GM10266 (cell line): ENCODE measurements at regions not wholly inside any gene's neighbourhood (a gene's known extent, or its start where the extent isn't known, plus 50 kb on each side); places are given as distances from the start of the nearest gene placed in this dataset.
"Not testable (repeated sequence)": the region's sequence is repeated elsewhere in the genome, so short reads cannot be mapped to it uniquely, and the experiment has no call there.

Experiments
- DNase-seq: peaks from one replicate; pipeline ENCODE4 v3.0.0; 2012; ENCODE audit errors: extremely low spot score
- TF ChIP-seq, protein P1 (sequence below): IDR thresholded peaks from 2 replicates; pipeline ENCODE4 v1.5.1; 2012; ENCODE audit warnings: mild to moderate bottlenecking, low read depth; ENCODE audit not compliant: control insufficient read depth, insufficient read depth; ENCODE audit errors: missing control alignments

GRCh38 chr11:121967131-121967704 is 148.8 kb downstream of the BLID start:
- TF ChIP-seq, protein P1, sequence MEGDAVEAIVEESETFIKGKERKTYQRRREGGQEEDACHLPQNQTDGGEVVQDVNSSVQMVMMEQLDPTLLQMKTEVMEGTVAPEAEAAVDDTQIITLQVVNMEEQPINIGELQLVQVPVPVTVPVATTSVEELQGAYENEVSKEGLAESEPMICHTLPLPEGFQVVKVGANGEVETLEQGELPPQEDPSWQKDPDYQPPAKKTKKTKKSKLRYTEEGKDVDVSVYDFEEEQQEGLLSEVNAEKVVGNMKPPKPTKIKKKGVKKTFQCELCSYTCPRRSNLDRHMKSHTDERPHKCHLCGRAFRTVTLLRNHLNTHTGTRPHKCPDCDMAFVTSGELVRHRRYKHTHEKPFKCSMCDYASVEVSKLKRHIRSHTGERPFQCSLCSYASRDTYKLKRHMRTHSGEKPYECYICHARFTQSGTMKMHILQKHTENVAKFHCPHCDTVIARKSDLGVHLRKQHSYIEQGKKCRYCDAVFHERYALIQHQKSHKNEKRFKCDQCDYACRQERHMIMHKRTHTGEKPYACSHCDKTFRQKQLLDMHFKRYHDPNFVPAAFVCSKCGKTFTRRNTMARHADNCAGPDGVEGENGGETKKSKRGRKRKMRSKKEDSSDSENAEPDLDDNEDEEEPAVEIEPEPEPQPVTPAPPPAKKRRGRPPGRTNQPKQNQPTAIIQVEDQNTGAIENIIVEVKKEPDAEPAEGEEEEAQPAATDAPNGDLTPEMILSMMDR: no peak
- DNase-seq: no peak

- no peak for DNase-seq
- TF ChIP-seq, protein P1: no peak
Measured at GRCh38 chr11:121965330-121965729, 150.7 kb downstream of the BLID start.

GRCh38 chr11:121964591-121964990 is 151.4 kb downstream of the BLID start:
- no peak for DNase-seq
- TF ChIP-seq, protein P1: no peak

DNA sequence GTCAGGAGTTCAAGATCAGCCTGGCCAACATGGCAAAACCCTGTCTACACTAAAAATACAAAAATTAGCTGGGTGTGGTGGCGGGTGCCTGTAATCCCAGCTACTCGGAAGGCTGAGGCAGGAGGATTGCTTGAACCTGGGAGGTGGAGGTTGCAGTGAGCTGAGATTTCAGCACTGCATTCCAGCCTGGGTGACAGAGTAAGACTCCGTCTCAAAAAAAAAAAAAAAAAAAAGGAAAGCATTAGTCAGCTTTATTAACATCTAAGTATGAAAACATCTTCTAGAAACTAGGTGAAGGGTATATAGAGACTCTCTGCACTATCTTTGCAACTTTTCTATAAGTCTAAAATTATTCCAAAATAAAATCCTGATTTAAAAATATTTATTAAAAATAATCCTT is 152.2 kb downstream of the BLID start:
- DNase-seq: not testable (repeated sequence)

- no peak for DNase-seq
Measured at GRCh38 chr11:121961321-121961801, 154.7 kb downstream of the BLID start.

GRCh38 chr11:121958971-121959325 is 157.1 kb downstream of the BLID start:
- DNase-seq: no peak
- TF ChIP-seq, protein P1: no peak

More at GRCh38 chr11:121961321-121961801, 154.7 kb downstream of the BLID start:
- TF ChIP-seq, protein P1: no peak

DNA sequence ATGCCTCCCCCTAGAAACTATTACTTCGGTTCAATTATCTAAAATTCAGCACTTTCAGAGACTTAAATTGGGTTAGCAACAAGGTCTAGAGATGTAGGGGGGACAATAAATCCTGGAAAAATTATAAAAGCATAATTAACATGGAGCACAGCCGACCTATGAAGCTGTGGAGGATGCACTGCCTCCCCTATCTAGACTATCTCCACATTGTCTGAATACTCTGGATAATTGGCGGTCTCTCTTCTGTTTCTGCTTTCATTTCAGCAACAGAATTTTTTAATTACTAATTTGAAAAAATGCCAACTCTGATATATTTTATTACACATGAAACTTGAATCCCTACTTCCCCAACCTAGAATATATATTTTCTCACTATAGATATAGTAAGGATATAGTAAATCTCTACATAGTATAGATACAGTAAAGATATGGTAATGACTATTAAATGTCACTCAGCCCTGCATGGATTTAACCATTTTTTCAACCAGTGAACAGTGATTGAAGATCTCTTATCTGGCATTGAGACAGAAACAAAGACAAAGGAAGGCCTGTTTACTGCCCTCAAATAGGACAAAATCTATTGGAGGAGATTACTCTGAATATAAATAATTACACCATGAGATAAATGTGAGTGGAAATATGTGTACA is 157.6 kb downstream of the BLID start:
- DNase-seq: no peak
- TF ChIP-seq, protein P1: no peak
